ENCODE measurements at regions not wholly inside any gene's neighbourhood (a gene's known extent, or its start where the extent isn't known, plus 50 kb on each side); places are given as distances from the start of the nearest gene placed in this dataset.
"Not testable (repeated sequence)": the region's sequence is repeated elsewhere in the genome, so short reads cannot be mapped to it uniquely, and the experiment has no call there.

DNA sequence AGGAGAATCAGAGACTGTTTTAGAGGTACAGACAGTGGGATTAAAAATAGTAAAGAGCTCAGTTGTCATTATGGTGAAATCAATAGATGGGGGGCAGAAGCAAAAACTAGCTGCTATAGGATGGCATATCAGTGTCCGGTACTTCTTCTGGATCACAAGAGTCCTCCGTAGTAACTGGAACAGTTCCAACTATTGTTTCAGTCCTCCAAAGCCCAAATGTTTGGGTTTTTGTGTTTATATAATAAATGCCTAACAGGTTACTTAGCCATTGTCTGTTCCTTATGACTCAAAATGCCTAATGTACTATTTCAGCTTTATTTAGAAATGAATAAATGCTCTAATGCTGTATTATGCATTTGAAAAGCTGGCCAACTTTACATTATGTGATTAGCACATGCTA, 401.2 kb downstream of the PTH2R start:
- no peak for DNase-seq (ENCODE audit: low spot score)
- ChIA-PET POLR2A (ENCODE audit: low non-redundant PET) (no interaction called here), CTCF (no interaction called here)
- no peak for TF ChIP-seq CTCF (conservative IDR thresholded peaks at IDR 0.05; ENCODE audit: low read depth)
- no peak overlapping the region for H3K27ac ChIP-seq

GRCh38 chr2:208811885-208812284, 405.3 kb downstream of the PTH2R start:
- DNase-seq (ENCODE audit: low spot score); CTCF ChIA-PET; H3K27ac ChIP-seq; POLR2A ChIA-PET (ENCODE audit: low non-redundant PET): not testable (repeated sequence)

DNA sequence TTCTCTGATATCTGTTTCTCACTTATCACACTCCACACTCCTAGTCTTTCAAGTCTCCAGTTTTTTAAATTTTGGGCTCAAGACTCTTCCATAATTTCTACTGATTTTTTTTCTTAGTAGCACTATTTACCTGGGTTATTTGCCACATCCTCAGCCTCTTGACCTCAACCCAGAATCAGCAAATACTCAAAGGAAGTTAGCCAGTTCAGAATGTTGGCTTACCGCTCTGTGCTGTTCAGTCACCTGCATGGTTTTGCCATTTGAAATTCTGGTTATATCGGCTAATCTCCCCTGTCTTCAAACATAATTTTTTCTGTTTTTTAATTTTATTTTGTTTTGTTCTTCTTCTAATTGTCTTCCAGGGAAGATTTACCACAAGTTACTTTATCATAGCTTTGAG, 412.6 kb downstream of the PTH2R start:
- CTCF ChIA-PET, result interaction anchor here (1.4 kb wide), 1 partner anchor 412 kb away, joined by 4 read pairs; the partner anchor contains the start of gene PTH2R
- no peak for TF ChIP-seq CTCF (conservative IDR thresholded peaks at IDR 0.05; ENCODE audit: low read depth)
- no peak overlapping the region for H3K27ac ChIP-seq
- POLR2A ChIA-PET (ENCODE audit: low non-redundant PET), result no interaction called here
- no peak for DNase-seq (ENCODE audit: low spot score)

DNA sequence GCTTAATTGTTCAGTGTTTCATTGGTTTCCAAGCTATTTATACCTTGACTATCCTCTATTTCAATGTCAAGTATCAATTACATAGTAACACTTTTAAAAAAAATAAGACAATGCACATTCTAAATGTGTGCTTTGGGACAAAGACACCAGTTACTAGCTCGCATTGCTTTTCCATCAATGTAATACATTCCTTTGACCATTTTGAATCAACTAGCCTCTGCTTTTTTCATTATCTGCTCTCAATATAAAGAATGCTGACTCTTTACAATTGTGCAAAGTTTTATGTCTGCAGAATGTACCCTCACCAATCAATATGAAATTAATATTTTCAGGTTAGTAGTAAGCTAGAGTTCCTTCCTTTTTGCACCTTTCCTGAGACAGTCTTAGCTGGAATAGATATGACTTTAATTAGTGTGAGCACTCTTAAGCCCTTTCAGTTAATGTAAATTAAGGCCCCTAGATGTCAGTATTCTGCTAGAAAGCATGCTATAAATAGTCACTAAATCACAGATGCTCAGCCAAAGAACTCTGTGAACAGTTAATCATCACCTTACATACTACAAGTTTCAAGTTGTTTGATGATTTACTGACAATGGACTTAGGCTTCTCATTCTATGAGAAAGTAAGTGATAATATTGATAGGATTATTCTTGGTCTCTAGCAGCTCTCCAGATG, 413.6 kb downstream of the PTH2R start:
- peak; percentile 25 for TF ChIP-seq CTCF (conservative IDR thresholded peaks at IDR 0.05; ENCODE audit: low read depth)
- H3K27ac ChIP-seq, result no peak overlapping the region
- ChIA-PET CTCF (interaction anchor here (0.5 to 1.4 kb wide), 4 partner anchors 388 to 715 kb away, joined by 3 to 4 read pairs (median 4); partner anchors contain the start of gene PTH2R), POLR2A (ENCODE audit: low non-redundant PET) (no interaction called here)
- peak; percentile 5 for DNase-seq (ENCODE audit: low spot score)

GRCh38 chr2:208827109-208827508, 420.5 kb downstream of the PTH2R start:
- POLR2A ChIA-PET (ENCODE audit: low non-redundant PET), result no interaction called here
- no peak for DNase-seq (ENCODE audit: low spot score)
- no peak overlapping the region for H3K27ac ChIP-seq
- no peak for TF ChIP-seq CTCF (conservative IDR thresholded peaks at IDR 0.05; ENCODE audit: low read depth)
- CTCF ChIA-PET, result no interaction called here

- ChIA-PET POLR2A (ENCODE audit: low non-redundant PET) (no interaction called here), CTCF (no interaction called here)
- TF ChIP-seq CTCF (conservative IDR thresholded peaks at IDR 0.05; ENCODE audit: low read depth), result no peak
- no peak for DNase-seq (ENCODE audit: low spot score)
- no peak overlapping the region for H3K27ac ChIP-seq
Observed at GRCh38 chr2:208827549-208828221, 421.1 kb downstream of the PTH2R start.

DNA sequence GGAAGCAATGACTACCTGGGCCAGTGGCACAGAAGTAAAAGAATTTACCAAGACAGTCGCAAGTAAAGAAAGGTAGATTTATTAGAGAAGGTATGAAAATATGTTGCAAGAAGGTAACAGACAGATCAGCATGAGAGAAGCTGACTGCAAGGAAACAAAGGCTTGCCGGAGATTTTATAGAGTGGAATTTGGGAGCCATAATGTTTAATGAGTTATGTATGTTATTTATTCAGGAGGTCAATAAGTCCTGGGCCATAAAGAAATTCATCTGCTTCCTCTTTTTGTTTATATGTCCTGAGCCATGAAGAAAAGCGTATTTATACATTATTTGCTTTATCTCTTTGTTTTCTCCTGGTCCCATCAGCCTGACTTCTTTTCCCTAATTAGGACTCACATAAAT, 423.6 kb downstream of the PTH2R start:
- POLR2A ChIA-PET (ENCODE audit: low non-redundant PET), result no interaction called here
- H3K27ac ChIP-seq, result no peak overlapping the region
- no peak for TF ChIP-seq CTCF (conservative IDR thresholded peaks at IDR 0.05; ENCODE audit: low read depth)
- no peak for DNase-seq (ENCODE audit: low spot score)
- CTCF ChIA-PET, result no interaction called here
